ENCODE measurements at regions not wholly inside any gene's neighbourhood (a gene's known extent, or its start where the extent isn't known, plus 50 kb on each side); places are given as distances from the start of the nearest gene placed in this dataset.

DNA sequence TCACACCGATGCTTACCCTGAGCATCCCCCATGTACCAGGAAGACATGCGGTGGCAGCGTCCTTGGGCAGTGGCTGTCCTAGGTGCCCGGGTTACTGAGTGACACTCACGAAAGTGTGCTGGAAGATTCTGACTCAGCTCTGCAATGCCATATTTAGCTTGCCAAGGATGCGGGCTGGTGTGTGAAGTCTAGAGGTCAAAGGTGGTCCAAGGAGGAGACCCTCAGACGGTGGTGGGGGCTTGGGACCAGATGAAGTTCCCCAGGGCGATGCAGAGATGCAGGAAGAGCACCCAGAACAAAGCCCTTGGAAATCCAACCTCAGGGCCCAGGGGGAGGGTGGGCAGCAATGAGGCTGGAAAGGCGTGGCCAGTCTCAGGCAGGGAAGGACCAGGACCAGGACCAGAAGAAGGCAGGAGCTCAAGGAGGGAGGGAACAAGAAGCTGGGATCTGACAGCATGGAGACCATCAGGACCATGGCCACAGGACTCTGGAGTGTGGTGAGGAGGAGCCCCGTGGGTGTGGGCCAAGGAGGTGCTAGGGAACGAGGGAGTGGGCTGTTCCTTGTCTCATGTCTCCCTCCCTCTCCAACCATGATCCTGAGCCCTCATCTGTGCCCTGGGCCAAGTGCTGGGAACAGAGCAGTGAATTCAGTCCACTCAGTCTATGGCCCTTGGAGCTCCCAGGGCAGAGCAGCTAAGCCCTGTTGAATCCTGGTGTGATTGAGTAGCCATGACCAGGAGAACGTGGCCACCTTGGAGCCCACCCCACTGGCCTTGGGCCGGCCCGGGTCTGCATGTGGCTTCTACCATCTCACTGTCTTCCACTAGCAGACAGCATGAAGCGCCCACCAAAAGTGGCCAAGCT, 310.1 kb upstream of the DIO3 start (continued):
- no peak for TF ChIP-seq ZNF462 (CRISPR knock-in tag; IDR thresholded peaks at IDR 0.05)
- TF ChIP-seq JUNB (IDR thresholded peaks at IDR 0.05; ENCODE audit: unreplicated experiment): no peak
- no peak for TF ChIP-seq CREB1 (CRISPR knock-in tag; IDR thresholded peaks at IDR 0.05; ENCODE audit: low read depth)
- no peak for TF ChIP-seq POLR2AphosphoS5 (IDR thresholded peaks at IDR 0.05; ENCODE audit: low read depth)

- ATAC-seq (no peak), DNase-seq (ENCODE audit: low spot score) (no peak)
- Mint-ChIP-seq H3K27me3 (ENCODE audit: insufficient read depth, low read depth, poor library complexity) (peaks cover 3% of the 10 kb centered on the region), H3K4me1 (no peaks in the 10 kb centered on the region; the same call in 2 of the 3 replicates), H3K4me3 (no peak overlapping the region), H3K27ac (no peak overlapping the region), H3K36me3 (ENCODE audit: low read depth) (no peaks in the 10 kb centered on the region; the same call in 2 of the 3 replicates), H3K9me3 (no peaks in the 10 kb centered on the region)
- Histone ChIP-seq H3K4me1 (ENCODE audit: insufficient read depth) (no peaks in the 10 kb centered on the region), H3K4me3 (no peak overlapping the region), H3K79me2 (replicated peaks; ENCODE audit: insufficient read depth) (no peaks in the 10 kb centered on the region), H3K27ac (ENCODE audit: low read depth) (no peak overlapping the region), H3K4me2 (no peak overlapping the region), H3F3A (replicated peaks; ENCODE audit: low read depth) (no peaks in the 10 kb centered on the region), H2AFZ (no peak overlapping the region), H3K36me3 (ENCODE audit: insufficient read depth) (no peaks in the 10 kb centered on the region), H3K27me3 (ENCODE audit: insufficient read depth) (no peaks in the 10 kb centered on the region), H4K20me1 (replicated peaks; ENCODE audit: insufficient read depth) (no peaks in the 10 kb centered on the region), H3K9me2 (ENCODE audit: insufficient read depth) (no peaks in the 10 kb centered on the region)
- no peak for TF ChIP-seq NANOG (IDR thresholded peaks at IDR 0.05; ENCODE audit: borderline replicate concordance)
- TF ChIP-seq ZNF331 (CRISPR knock-in tag; IDR thresholded peaks at IDR 0.05; ENCODE audit: low read depth): no peak
- no peak for TF ChIP-seq POLR2AphosphoS5 (IDR thresholded peaks at IDR 0.05; ENCODE audit: low read depth)
- no peak for TF ChIP-seq ZNF114 (CRISPR knock-in tag; IDR thresholded peaks at IDR 0.05)
- TF ChIP-seq, protein P1, sequence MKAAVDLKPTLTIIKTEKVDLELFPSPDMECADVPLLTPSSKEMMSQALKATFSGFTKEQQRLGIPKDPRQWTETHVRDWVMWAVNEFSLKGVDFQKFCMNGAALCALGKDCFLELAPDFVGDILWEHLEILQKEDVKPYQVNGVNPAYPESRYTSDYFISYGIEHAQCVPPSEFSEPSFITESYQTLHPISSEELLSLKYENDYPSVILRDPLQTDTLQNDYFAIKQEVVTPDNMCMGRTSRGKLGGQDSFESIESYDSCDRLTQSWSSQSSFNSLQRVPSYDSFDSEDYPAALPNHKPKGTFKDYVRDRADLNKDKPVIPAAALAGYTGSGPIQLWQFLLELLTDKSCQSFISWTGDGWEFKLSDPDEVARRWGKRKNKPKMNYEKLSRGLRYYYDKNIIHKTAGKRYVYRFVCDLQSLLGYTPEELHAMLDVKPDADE (IDR thresholded peaks at IDR 0.05): no peak
- no peak for TF ChIP-seq EZH2phosphoT487 (IDR thresholded peaks at IDR 0.05; ENCODE audit: unreplicated experiment)
- TF ChIP-seq CREB1 (CRISPR knock-in tag; IDR thresholded peaks at IDR 0.05; ENCODE audit: low read depth): no peak
- no peak for TF ChIP-seq STAT1 (IDR thresholded peaks at IDR 0.05; ENCODE audit: unreplicated experiment)
Measured at GRCh38 chr14:101251812-101252442, 309.4 kb upstream of the DIO3 start.
